ENCODE measurements at regions not wholly inside any gene's neighbourhood (a gene's known extent, or its start where the extent isn't known, plus 50 kb on each side); places are given as distances from the start of the nearest gene placed in this dataset.

GRCh38 chr2:128797533-128797932, 478.9 kb upstream of the HS6ST1 start:
- H3K4me3 ChIP-seq (ENCODE audit: low read length), result no peak overlapping the region
- H3K27me3 ChIP-seq (ENCODE audit: low read length), result no peaks in the 10 kb centered on the region
- H2AFZ ChIP-seq (ENCODE audit: low read length), result no peak overlapping the region
- H3K9me2 ChIP-seq (replicated peaks; ENCODE audit: insufficient read depth, low read length), result no peaks in the 10 kb centered on the region
- H3K79me2 ChIP-seq (ENCODE audit: low read length), result no peaks in the 10 kb centered on the region
- H3K9ac ChIP-seq (ENCODE audit: low read length), result no peak overlapping the region
- no peaks in the 10 kb centered on the region for H4K20me1 ChIP-seq (ENCODE audit: insufficient read depth, low read depth, low read length)
- no peak overlapping the region for H3K27ac ChIP-seq (ENCODE audit: low read length)
- DNase-seq, result no peak
- H3K9me3 ChIP-seq (ENCODE audit: low read length), result no peaks in the 10 kb centered on the region
- H3K4me1 ChIP-seq (ENCODE audit: low read length), result peaks cover 7% of the 10 kb centered on the region
- H3K4me2 ChIP-seq (ENCODE audit: low read depth, low read length, poor library complexity, severe bottlenecking), result no peak overlapping the region
- H3K36me3 ChIP-seq (ENCODE audit: insufficient read depth, low read length), result no peaks in the 10 kb centered on the region

GRCh38 chr2:128797937-128798336, 479.3 kb upstream of the HS6ST1 start:
- H3K9me3 ChIP-seq (ENCODE audit: low read length), result no peaks in the 10 kb centered on the region
- H3K4me3 ChIP-seq (ENCODE audit: low read length), result no peak overlapping the region
- H2AFZ ChIP-seq (ENCODE audit: low read length), result no peak overlapping the region
- no peak overlapping the region for H3K27ac ChIP-seq (ENCODE audit: low read length)
- H3K4me1 ChIP-seq (ENCODE audit: low read length), result peaks cover 7% of the 10 kb centered on the region
- no peaks in the 10 kb centered on the region for H3K9me2 ChIP-seq (replicated peaks; ENCODE audit: insufficient read depth, low read length)
- no peaks in the 10 kb centered on the region for H3K36me3 ChIP-seq (ENCODE audit: insufficient read depth, low read length)
- no peaks in the 10 kb centered on the region for H3K79me2 ChIP-seq (ENCODE audit: low read length)
- no peak overlapping the region for H3K9ac ChIP-seq (ENCODE audit: low read length)
- H3K27me3 ChIP-seq (ENCODE audit: low read length), result no peaks in the 10 kb centered on the region
- DNase-seq, result no peak
- H3K4me2 ChIP-seq (ENCODE audit: low read depth, low read length, poor library complexity, severe bottlenecking), result no peak overlapping the region
- no peaks in the 10 kb centered on the region for H4K20me1 ChIP-seq (ENCODE audit: insufficient read depth, low read depth, low read length)

GRCh38 chr2:128798502-128799283, 480.0 kb upstream of the HS6ST1 start:
- Histone ChIP-seq H3K36me3 (ENCODE audit: insufficient read depth, low read length) (no peaks in the 10 kb centered on the region), H3K4me3 (ENCODE audit: low read length) (no peak overlapping the region), H4K20me1 (ENCODE audit: insufficient read depth, low read depth, low read length) (no peaks in the 10 kb centered on the region), H3K27me3 (ENCODE audit: low read length) (no peaks in the 10 kb centered on the region), H2AFZ (ENCODE audit: low read length) (no peak overlapping the region; the same call in 1 of the 2 replicates), H3K79me2 (ENCODE audit: low read length) (no peaks in the 10 kb centered on the region), H3K9me3 (ENCODE audit: low read length) (no peaks in the 10 kb centered on the region), H3K4me2 (ENCODE audit: low read depth, low read length, poor library complexity, severe bottlenecking) (no peak overlapping the region), H3K9ac (ENCODE audit: low read length) (no peak overlapping the region), H3K27ac (ENCODE audit: low read length) (no peak overlapping the region), H3K4me1 (ENCODE audit: low read length) (peaks cover 7% of the 10 kb centered on the region), H3K9me2 (replicated peaks; ENCODE audit: insufficient read depth, low read length) (no peaks in the 10 kb centered on the region)
- no peak for DNase-seq

GRCh38 chr2:128799284-128799552, 480.6 kb upstream of the HS6ST1 start:
- Histone ChIP-seq H3K36me3 (ENCODE audit: insufficient read depth, low read length) (no peaks in the 10 kb centered on the region), H3K9me3 (ENCODE audit: low read length) (no peaks in the 10 kb centered on the region), H3K9me2 (replicated peaks; ENCODE audit: insufficient read depth, low read length) (no peaks in the 10 kb centered on the region), H3K4me2 (ENCODE audit: low read depth, low read length, poor library complexity, severe bottlenecking) (no peak overlapping the region), H3K79me2 (ENCODE audit: low read length) (no peaks in the 10 kb centered on the region), H3K27me3 (ENCODE audit: low read length) (no peaks in the 10 kb centered on the region), H4K20me1 (ENCODE audit: insufficient read depth, low read depth, low read length) (no peaks in the 10 kb centered on the region), H3K27ac (ENCODE audit: low read length) (no peak overlapping the region), H3K4me3 (ENCODE audit: low read length) (no peak overlapping the region), H2AFZ (ENCODE audit: low read length) (no peak overlapping the region), H3K4me1 (ENCODE audit: low read length) (peaks cover 7% of the 10 kb centered on the region), H3K9ac (ENCODE audit: low read length) (no peak overlapping the region)
- no peak for DNase-seq

GRCh38 chr2:128799730-128800129, 481.1 kb upstream of the HS6ST1 start:
- DNase-seq, result no peak
- H3K4me3 ChIP-seq (ENCODE audit: low read length), result no peak overlapping the region
- no peaks in the 10 kb centered on the region for H3K79me2 ChIP-seq (ENCODE audit: low read length)
- H3K4me1 ChIP-seq (ENCODE audit: low read length), result peaks cover 7% of the 10 kb centered on the region
- H3K9me3 ChIP-seq (ENCODE audit: low read length), result no peaks in the 10 kb centered on the region
- no peak overlapping the region for H3K27ac ChIP-seq (ENCODE audit: low read length)
- no peak overlapping the region for H2AFZ ChIP-seq (ENCODE audit: low read length)
- H3K9ac ChIP-seq (ENCODE audit: low read length), result no peak overlapping the region
- no peaks in the 10 kb centered on the region for H4K20me1 ChIP-seq (ENCODE audit: insufficient read depth, low read depth, low read length)
- H3K4me2 ChIP-seq (ENCODE audit: low read depth, low read length, poor library complexity, severe bottlenecking), result no peak overlapping the region
- no peaks in the 10 kb centered on the region for H3K27me3 ChIP-seq (ENCODE audit: low read length)
- no peaks in the 10 kb centered on the region for H3K9me2 ChIP-seq (replicated peaks; ENCODE audit: insufficient read depth, low read length)
- no peaks in the 10 kb centered on the region for H3K36me3 ChIP-seq (ENCODE audit: insufficient read depth, low read length)

GRCh38 chr2:128801576-128801975, 482.9 kb upstream of the HS6ST1 start:
- Histone ChIP-seq H3K9me2 (replicated peaks; ENCODE audit: insufficient read depth, low read length) (no peaks in the 10 kb centered on the region), H3K27me3 (ENCODE audit: low read length) (no peaks in the 10 kb centered on the region), H3K4me1 (ENCODE audit: low read length) (peaks cover 7% of the 10 kb centered on the region), H3K9ac (ENCODE audit: low read length) (no peak overlapping the region), H3K79me2 (ENCODE audit: low read length) (no peaks in the 10 kb centered on the region), H3K4me2 (ENCODE audit: low read depth, low read length, poor library complexity, severe bottlenecking) (no peak overlapping the region), H2AFZ (ENCODE audit: low read length) (no peak overlapping the region), H4K20me1 (ENCODE audit: insufficient read depth, low read depth, low read length) (no peaks in the 10 kb centered on the region), H3K9me3 (ENCODE audit: low read length) (no peaks in the 10 kb centered on the region), H3K27ac (ENCODE audit: low read length) (no peak overlapping the region), H3K36me3 (ENCODE audit: insufficient read depth, low read length) (no peaks in the 10 kb centered on the region), H3K4me3 (ENCODE audit: low read length) (no peak overlapping the region)
- no peak for DNase-seq

- Histone ChIP-seq H3K36me3 (ENCODE audit: insufficient read depth, low read length) (no peaks in the 10 kb centered on the region), H3K79me2 (ENCODE audit: low read length) (no peaks in the 10 kb centered on the region), H4K20me1 (ENCODE audit: insufficient read depth, low read depth, low read length) (no peaks in the 10 kb centered on the region), H3K9ac (ENCODE audit: low read length) (no peak overlapping the region), H3K4me1 (ENCODE audit: low read length) (peaks cover under 1% of the 10 kb centered on the region), H3K9me2 (replicated peaks; ENCODE audit: insufficient read depth, low read length) (no peaks in the 10 kb centered on the region), H3K9me3 (ENCODE audit: low read length) (no peaks in the 10 kb centered on the region), H3K27ac (ENCODE audit: low read length) (no peak overlapping the region), H3K4me2 (ENCODE audit: low read depth, low read length, poor library complexity, severe bottlenecking) (no peak overlapping the region), H3K27me3 (ENCODE audit: low read length) (no peaks in the 10 kb centered on the region), H2AFZ (ENCODE audit: low read length) (no peak overlapping the region), H3K4me3 (ENCODE audit: low read length) (no peak overlapping the region)
- DNase-seq, result no peak
Measured at GRCh38 chr2:128803222-128803621, 484.6 kb upstream of the HS6ST1 start.

GRCh38 chr2:128805237-128805636, 486.6 kb upstream of the HS6ST1 start:
- H3K9ac ChIP-seq (ENCODE audit: low read length), result no peak overlapping the region
- H3K4me2 ChIP-seq (ENCODE audit: low read depth, low read length, poor library complexity, severe bottlenecking), result no peak overlapping the region
- H2AFZ ChIP-seq (ENCODE audit: low read length), result no peak overlapping the region
- no peaks in the 10 kb centered on the region for H3K9me2 ChIP-seq (replicated peaks; ENCODE audit: insufficient read depth, low read length)
- no peak overlapping the region for H3K4me3 ChIP-seq (ENCODE audit: low read length)
- H3K9me3 ChIP-seq (ENCODE audit: low read length), result no peaks in the 10 kb centered on the region
- H3K4me1 ChIP-seq (ENCODE audit: low read length), result no peaks in the 10 kb centered on the region
- no peak for DNase-seq
- no peak overlapping the region for H3K27ac ChIP-seq (ENCODE audit: low read length)
- no peaks in the 10 kb centered on the region for H4K20me1 ChIP-seq (ENCODE audit: insufficient read depth, low read depth, low read length)
- no peaks in the 10 kb centered on the region for H3K27me3 ChIP-seq (ENCODE audit: low read length)
- no peaks in the 10 kb centered on the region for H3K79me2 ChIP-seq (ENCODE audit: low read length)
- H3K36me3 ChIP-seq (ENCODE audit: insufficient read depth, low read length), result no peaks in the 10 kb centered on the region
